NCI-H748 (cell line): ENCODE measurements at regions not wholly inside any gene's neighbourhood (a gene's known extent, or its start where the extent isn't known, plus 50 kb on each side); places are given as distances from the start of the nearest gene placed in this dataset.

ENCODE experiments used
- DNase-seq: peaks from one replicate; lab custom pipeline; 2025; ENCODE audit not compliant: unreplicated experiment; lab: John Stamatoyannopoulos, UW

- no peak for DNase-seq
These were observed 117.4 kb upstream of the SOX5 start for GRCh38 chr12:24066865-24067264.

- DNase-seq = no peak
These were observed 116.6 kb upstream of the SOX5 start for GRCh38 chr12:24066097-24066496.

- no peak for DNase-seq
These were observed 113.3 kb upstream of the SOX5 start for GRCh38 chr12:24062642-24063245.

- DNase-seq = no peak
These were observed 110.6 kb upstream of the SOX5 start for GRCh38 chr12:24060089-24060488.

GRCh38 chr12:24057920-24058476 is 108.5 kb upstream of the SOX5 start:
- peak; percentile 4 for DNase-seq

- DNase-seq = no peak
These were observed 106.3 kb upstream of the SOX5 start for GRCh38 chr12:24055747-24056146.

- DNase-seq = no peak
These were observed 104.9 kb upstream of the SOX5 start for GRCh38 chr12:24054416-24054815.

GRCh38 chr12:24049728-24050127 is 100.3 kb upstream of the SOX5 start:
- no peak for DNase-seq

GRCh38 chr12:24049101-24049500 is 99.6 kb upstream of the SOX5 start:
- no peak for DNase-seq

- no peak for DNase-seq
These were observed 99.0 kb upstream of the SOX5 start for GRCh38 chr12:24048446-24048845.

- no peak for DNase-seq
These were observed 97.9 kb upstream of the SOX5 start for GRCh38 chr12:24047326-24047725.

- peak; percentile 1 for DNase-seq
These were observed 96.4 kb upstream of the SOX5 start for GRCh38 chr12:24045816-24046257.

- DNase-seq = no peak
These were observed 95.7 kb upstream of the SOX5 start for GRCh38 chr12:24044941-24045703.

GRCh38 chr12:24042651-24043050 is 93.2 kb upstream of the SOX5 start:
- DNase-seq = no peak

GRCh38 chr12:24039113-24039525 is 89.6 kb upstream of the SOX5 start:
- DNase-seq = peak; percentile 1

- DNase-seq = no peak
These were observed 88.9 kb upstream of the SOX5 start for GRCh38 chr12:24038211-24038997.

- DNase-seq = no peak
These were observed 87.2 kb upstream of the SOX5 start for GRCh38 chr12:24036438-24037216.

GRCh38 chr12:24034894-24035293 is 85.4 kb upstream of the SOX5 start:
- no peak for DNase-seq

- DNase-seq = no peak
These were observed 84.7 kb upstream of the SOX5 start for GRCh38 chr12:24034160-24034559.

- no peak for DNase-seq
These were observed 77.9 kb upstream of the SOX5 start for GRCh38 chr12:24027352-24027751.
